Stomach (tissue), 4 donors: ENCODE measurements at regions not wholly inside any gene's neighbourhood (a gene's known extent, or its start where the extent isn't known, plus 50 kb on each side); places are given as distances from the start of the nearest gene placed in this dataset.

Experiments used
- EP300 ChIP-seq: sonication (generic); formaldehyde crosslinking; IDR thresholded peaks from one replicate; pipeline ENCODE4 v1.6.1; 2017; ENCODE audit warnings: antibody characterized with exemption
- POLR2A ChIP-seq, 4 donors: fragments of 450-650 bp; IDR thresholded peaks; one replicate each; pipeline ENCODE4 v1.6.1; 2016; ENCODE audit warnings: antibody characterized with exemption in 4 of 4, control low read depth in 2 of 4, mild to moderate bottlenecking in 1 of 4, moderate library complexity in 1 of 4
- TF ChIP-seq, protein P1 (sequence below), 7 experiments: fragments of 450-650 bp in 4 of 7; fragments of 200-600 bp in 3 of 7; sonication (generic) in 3 of 7; IDR thresholded peaks; one replicate each; pipeline ENCODE4 v1.5.1; 2016 to 2019; ENCODE audit warnings: antibody characterized with exemption in 7 of 7, control low read depth in 2 of 7, mild to moderate bottlenecking in 1 of 7

DNA sequence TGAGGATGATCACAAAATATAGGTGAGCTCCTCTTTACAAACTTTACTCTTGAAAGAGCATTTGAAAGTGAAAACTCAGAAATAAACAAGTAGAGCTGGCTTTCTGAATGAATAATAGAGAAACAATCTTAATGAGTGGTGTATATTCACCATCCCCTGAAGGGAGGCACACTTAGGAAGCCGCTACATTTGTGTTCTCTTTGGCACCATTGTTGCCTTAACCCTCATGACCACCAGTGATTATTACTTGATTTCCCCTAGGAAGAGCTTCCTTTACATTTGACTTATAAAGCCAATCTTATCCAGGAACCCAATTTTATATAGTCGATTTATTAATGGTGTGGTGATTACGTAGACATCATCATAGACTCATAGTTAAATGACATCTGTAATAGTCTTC lies 883.9 kb downstream of the TBL1XR1 start:
- TF ChIP-seq, protein P1, sequence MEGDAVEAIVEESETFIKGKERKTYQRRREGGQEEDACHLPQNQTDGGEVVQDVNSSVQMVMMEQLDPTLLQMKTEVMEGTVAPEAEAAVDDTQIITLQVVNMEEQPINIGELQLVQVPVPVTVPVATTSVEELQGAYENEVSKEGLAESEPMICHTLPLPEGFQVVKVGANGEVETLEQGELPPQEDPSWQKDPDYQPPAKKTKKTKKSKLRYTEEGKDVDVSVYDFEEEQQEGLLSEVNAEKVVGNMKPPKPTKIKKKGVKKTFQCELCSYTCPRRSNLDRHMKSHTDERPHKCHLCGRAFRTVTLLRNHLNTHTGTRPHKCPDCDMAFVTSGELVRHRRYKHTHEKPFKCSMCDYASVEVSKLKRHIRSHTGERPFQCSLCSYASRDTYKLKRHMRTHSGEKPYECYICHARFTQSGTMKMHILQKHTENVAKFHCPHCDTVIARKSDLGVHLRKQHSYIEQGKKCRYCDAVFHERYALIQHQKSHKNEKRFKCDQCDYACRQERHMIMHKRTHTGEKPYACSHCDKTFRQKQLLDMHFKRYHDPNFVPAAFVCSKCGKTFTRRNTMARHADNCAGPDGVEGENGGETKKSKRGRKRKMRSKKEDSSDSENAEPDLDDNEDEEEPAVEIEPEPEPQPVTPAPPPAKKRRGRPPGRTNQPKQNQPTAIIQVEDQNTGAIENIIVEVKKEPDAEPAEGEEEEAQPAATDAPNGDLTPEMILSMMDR (IDR thresholded peaks at IDR 0.05): no peak
- TF ChIP-seq EP300 (no peak), POLR2A (IDR thresholded peaks at IDR 0.05) (no peak)
